Stimulated activated CD8-positive, alpha-beta memory T cell treated with anti-CD3 and anti-CD28 coated beads, Interleukin-2, amount 100 ng/mL, for 1 hour (primary cell): ENCODE measurements at regions not wholly inside any gene's neighbourhood (a gene's known extent, or its start where the extent isn't known, plus 50 kb on each side); places are given as distances from the start of the nearest gene placed in this dataset.

Source experiments
- DNase-seq, 2 donors: peaks; one replicate each; pipeline ENCODE4 v3.0.0-alpha.2; 2020; ENCODE audit warnings: low read depth in 2 of 2

- DNase-seq: no peak
Observed at GRCh38 chr14:53549956-53550355, 396.8 kb upstream of the DDHD1 start.

- no peak for DNase-seq
Observed at GRCh38 chr14:53547593-53547992, 394.5 kb upstream of the DDHD1 start.

- no peak for DNase-seq
Observed at GRCh38 chr14:53545217-53545616, 392.1 kb upstream of the DDHD1 start.

GRCh38 chr14:53542732-53543131, 389.6 kb upstream of the DDHD1 start:
- no peak for DNase-seq

GRCh38 chr14:53541411-53541810, 388.3 kb upstream of the DDHD1 start:
- DNase-seq: no peak

- peak in 1 of 2 donors; percentile 1 for DNase-seq
Observed at GRCh38 chr14:53539489-53540126, 386.5 kb upstream of the DDHD1 start.

GRCh38 chr14:53538316-53538881, 385.3 kb upstream of the DDHD1 start:
- no peak for DNase-seq

GRCh38 chr14:53537422-53538315, 384.5 kb upstream of the DDHD1 start:
- no peak for DNase-seq

GRCh38 chr14:53536446-53536845, 383.3 kb upstream of the DDHD1 start:
- DNase-seq: no peak

- no peak for DNase-seq
Observed at GRCh38 chr14:53534841-53535240, 381.7 kb upstream of the DDHD1 start.

- DNase-seq: no peak
Observed at GRCh38 chr14:53533384-53533970, 380.4 kb upstream of the DDHD1 start.

- no peak for DNase-seq
Observed at GRCh38 chr14:53532853-53533252, 379.7 kb upstream of the DDHD1 start.

GRCh38 chr14:53531730-53532129, 378.6 kb upstream of the DDHD1 start:
- no peak for DNase-seq

- DNase-seq: no peak
Observed at GRCh38 chr14:53531156-53531555, 378.0 kb upstream of the DDHD1 start.

- DNase-seq: no peak
Observed at GRCh38 chr14:53529519-53529918, 376.4 kb upstream of the DDHD1 start.

- no peak for DNase-seq
Observed at GRCh38 chr14:53528185-53528671, 375.1 kb upstream of the DDHD1 start.

- DNase-seq: no peak
Observed at GRCh38 chr14:53526200-53526599, 373.1 kb upstream of the DDHD1 start.

- no peak for DNase-seq
Observed at GRCh38 chr14:53525608-53526007, 372.5 kb upstream of the DDHD1 start.

- no peak for DNase-seq
Observed at GRCh38 chr14:53524391-53524790, 371.3 kb upstream of the DDHD1 start.

- no peak for DNase-seq
Observed at GRCh38 chr14:53523226-53523625, 370.1 kb upstream of the DDHD1 start.

GRCh38 chr14:53520078-53520928, 367.2 kb upstream of the DDHD1 start:
- DNase-seq: no peak
